HK-2 (cell line): ENCODE measurements at regions not wholly inside any gene's neighbourhood (a gene's known extent, or its start where the extent isn't known, plus 50 kb on each side); places are given as distances from the start of the nearest gene placed in this dataset.

Experiments
- DNase-seq: peaks from one replicate; pipeline ENCODE4 v3.0.0-alpha.2; 2018; ENCODE audit not compliant: unreplicated experiment

GRCh38 chr2:12110481-12110880 is 364.0 kb downstream of the LPIN1 start:
- no peak for DNase-seq

DNA sequence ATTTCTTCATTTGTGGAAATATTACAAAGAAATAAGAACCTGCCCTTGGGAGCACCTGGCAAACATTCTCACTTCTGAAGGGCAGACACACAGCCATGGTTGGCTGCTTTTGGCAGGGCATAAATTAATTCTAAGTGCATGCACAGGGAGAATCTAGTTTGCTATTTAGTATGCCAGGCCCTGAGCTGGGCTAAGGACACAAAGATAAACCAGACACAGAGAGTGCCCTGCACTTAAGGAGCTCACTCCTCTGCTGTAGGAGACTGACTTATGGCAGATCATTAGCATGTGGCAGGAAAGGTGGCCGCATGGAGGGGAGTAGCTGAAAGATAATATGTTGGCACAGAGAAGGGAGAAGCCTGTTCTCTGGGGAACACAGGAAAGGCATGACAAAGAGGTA is 367.0 kb downstream of the LPIN1 start:
- DNase-seq: no peak

DNA sequence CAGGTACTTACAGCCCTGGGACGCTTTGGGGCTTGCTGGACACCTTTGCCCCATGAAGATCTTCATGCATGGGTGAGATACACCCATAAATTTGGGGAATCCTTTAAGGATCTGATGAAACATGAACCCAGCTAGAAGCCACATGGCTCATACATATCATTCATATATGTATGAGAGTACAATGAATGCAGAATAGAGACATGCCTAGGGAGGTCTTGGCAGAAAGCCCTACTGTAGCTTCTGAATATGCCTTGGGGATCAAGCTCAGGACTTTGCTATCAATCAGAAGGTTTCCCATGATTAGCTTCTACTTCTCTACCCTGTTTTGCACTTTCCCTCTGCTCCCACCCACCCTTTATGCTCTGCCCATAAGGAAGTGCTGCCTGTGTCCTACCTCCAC is 368.4 kb downstream of the LPIN1 start:
- no peak for DNase-seq

- no peak for DNase-seq
Observed at GRCh38 chr2:12116228-12116750, 369.9 kb downstream of the LPIN1 start.

- no peak for DNase-seq
Observed at GRCh38 chr2:12119841-12120240, 373.4 kb downstream of the LPIN1 start.

GRCh38 chr2:12120281-12121150 is 374.1 kb downstream of the LPIN1 start:
- no peak for DNase-seq

GRCh38 chr2:12124790-12125189 is 378.4 kb downstream of the LPIN1 start:
- DNase-seq: no peak

DNA sequence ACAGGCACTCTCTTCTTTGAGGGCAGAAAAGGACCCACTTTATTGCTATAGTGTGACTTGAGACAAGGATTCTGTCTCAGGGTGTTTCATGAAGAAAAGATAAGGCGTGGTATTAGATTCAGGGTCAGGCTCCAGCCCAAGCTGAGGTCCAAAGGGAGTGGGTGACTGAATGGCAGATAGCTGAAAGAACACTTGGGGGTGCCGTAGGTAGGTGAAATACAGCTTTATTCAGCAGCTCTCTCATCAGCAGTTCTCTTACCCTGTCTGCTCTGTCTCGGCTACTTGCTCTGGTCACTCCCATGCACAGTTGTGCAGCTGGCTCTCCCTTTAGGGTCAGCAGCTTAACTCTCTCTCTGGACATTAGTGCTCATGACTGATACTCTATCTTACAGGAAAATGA is 379.9 kb downstream of the LPIN1 start:
- DNase-seq: no peak

GRCh38 chr2:12127638-12128037 is 381.2 kb downstream of the LPIN1 start:
- no peak for DNase-seq

DNA sequence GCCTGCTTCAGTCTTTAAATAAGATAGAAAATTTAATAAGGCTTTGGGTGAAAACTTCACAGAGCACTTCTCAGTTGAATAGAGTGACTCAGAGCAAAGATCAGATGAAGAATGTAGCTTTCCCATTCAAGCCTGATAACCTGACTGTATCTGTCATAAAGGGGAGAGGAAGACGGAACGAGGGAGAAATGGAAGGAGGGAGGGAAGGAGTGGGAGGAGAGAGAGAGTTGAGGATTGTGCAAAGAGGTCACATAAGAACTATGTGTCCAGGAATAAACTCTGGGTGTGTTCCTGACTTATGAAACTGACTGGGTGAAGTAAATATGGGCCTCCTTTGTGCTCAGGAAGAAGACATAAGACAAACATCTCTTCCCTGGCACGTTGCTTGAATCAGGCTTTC is 385.5 kb downstream of the LPIN1 start:
- no peak for DNase-seq

- no peak for DNase-seq
Observed at GRCh38 chr2:12141618-12142258, 395.3 kb downstream of the LPIN1 start.

- no peak for DNase-seq
Observed at GRCh38 chr2:12151716-12152115, 405.3 kb downstream of the LPIN1 start.

- no peak for DNase-seq
Observed at GRCh38 chr2:12152888-12153287, 406.5 kb downstream of the LPIN1 start.

DNA sequence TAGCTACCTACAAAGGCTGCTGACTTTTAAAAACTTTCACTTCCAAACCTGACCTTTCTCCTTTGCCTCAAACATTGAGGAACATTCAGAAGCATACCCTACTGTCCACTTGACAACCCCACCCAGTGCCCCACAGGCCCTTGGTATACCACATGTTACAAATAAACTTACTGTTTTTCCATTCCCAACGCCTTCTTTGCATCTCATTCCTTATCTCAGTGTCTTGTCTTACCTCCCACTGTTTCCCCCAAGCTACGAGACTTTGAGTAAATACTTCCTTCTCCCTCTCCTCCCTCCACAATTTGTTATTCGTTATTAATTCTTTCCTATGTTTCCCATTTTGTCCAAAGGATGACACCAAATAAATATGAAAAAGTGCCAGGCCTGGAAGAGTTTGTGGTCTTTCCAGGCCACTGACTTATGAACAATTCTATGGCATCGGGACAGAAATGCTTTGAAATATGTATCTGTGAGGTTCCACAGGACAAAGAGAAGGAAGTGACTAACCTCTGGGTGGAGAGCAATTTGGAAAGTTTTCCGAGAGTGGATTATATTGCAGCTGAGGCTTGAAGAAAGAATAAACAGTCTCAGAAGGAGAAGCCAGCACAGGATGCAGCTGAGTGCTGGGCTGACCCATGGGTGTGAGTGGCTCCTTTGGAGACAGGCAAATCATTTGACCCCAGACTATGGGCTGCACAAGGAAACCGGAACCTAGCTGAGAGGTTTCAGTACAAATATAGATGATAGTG is 409.0 kb downstream of the LPIN1 start:
- DNase-seq: no peak

GRCh38 chr2:12156349-12156748 is 409.9 kb downstream of the LPIN1 start:
- DNase-seq: no peak

DNA sequence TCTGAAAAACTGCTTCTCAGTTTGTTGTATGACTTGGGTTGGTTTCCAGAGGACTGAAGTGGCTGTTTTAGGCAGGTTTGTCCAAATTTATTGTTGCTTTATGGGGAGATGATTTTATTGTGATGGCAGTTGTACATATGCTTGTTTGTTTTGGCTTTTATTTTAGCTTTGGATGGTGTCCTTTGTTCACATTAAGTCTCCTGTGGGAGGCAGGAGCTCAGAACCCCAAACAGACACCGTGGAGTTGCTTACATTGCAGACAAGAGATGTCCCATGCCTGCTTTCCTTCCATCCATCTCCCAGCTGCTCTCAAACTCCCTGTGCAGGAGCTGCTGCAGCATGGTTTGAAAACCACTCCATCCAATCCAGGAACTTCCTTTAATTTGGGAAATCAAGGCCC is 414.7 kb downstream of the LPIN1 start:
- DNase-seq: no peak

DNA sequence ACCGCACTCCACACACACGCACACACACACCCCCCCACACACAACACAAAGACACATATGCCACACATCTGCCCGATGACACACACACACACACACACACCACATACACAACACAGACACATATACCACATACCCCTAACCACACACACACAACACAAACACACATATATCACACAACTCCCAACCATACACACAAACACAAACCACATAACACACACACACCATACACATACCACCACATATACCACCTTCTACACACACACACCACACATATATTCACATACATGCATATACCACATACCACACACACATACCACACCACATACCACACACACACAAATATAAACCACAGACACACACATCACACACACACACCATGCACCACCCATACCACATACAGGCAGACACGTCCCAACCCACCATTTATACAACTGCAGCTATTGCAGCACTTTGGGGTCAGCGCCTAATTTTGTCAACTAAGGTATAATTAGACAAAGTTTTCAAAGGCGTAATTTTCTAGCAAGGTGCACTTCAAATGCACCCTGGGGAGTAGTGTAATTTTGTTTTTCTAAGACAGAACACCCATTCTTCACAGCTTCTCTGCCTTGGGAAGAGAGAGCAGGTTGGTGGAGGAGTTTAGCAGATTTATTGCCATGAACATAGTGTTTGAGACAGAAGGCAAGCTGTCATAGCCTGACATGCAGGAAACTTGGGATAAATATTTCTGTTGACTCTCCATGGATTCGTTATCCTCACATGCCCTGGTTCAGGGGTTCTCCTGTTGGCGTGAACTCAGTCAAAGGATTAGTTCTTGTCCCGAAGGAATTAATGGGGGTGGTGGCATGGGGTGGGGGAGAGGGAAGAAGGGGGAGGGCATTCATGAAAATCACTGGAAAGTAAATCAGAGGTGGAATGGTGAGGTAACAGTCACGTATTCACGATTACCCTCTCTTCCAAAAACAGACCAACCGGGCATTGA is 416.1 kb downstream of the LPIN1 start:
- no peak for DNase-seq

DNA sequence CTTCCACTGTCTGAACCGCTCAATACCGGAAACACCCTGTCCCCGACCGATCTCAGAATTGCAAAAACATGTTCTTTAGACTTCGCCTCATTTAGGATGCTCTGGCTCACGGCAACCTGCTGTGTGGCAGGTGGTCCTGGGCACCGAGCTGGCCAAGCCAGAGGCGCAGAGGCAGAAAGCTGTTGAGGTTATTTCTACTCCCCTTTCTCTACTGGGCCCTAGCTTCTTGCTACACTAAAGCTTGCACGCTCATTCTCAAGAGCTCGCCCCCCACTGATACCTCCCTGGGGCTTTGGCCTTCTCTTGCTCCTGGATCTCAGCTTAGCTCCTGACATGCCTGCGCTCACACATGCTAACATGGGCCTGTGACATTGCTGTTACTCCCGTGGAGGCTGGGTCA is 417.4 kb downstream of the LPIN1 start:
- DNase-seq: no peak

DNA sequence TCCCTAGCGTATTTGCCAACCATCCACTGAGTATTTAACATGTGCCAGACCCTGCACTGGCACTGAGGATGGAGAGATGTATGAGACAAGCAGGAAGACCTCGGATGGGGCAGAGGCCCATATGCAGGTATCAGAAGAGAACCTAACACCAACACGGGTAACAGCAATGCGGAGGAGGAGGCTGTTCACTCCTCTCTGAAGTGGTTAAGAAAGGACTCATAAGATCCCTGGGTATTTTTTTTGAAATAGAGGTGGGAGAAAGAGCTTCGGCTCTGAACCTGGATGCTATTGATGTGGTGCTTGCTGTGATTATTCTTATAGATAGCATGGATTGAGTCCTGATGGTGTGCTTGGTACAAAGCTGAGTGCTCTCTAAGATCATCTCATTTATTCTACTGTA is 418.3 kb downstream of the LPIN1 start:
- no peak for DNase-seq

- no peak for DNase-seq
Observed at GRCh38 chr2:12167525-12168317, 421.3 kb downstream of the LPIN1 start.
